ENCODE measurements at regions not wholly inside any gene's neighbourhood (a gene's known extent, or its start where the extent isn't known, plus 50 kb on each side); places are given as distances from the start of the nearest gene placed in this dataset.

GRCh38 chr13:63706751-63707150 lies 2291.1 kb upstream of the PCDH20 start:
- ATAC-seq (no peak), DNase-seq (no peak)
- Histone ChIP-seq H3K4me3 (ENCODE audit: low read length) (no peak overlapping the region), H3K9me3 (ENCODE audit: control insufficient read depth, low read length) (no peaks in the 10 kb centered on the region), H3K27ac (ENCODE audit: low read length) (no peak overlapping the region), H3K27me3 (ENCODE audit: control insufficient read depth, insufficient read depth) (no peaks in the 10 kb centered on the region), H3K4me1 (ENCODE audit: control insufficient read depth, insufficient read depth, low read length) (no peaks in the 10 kb centered on the region)
- 56% methylated on average over 2 of the region's 2 CpGs for WGBS
- intact Hi-C loops (cut with DNase I) = no loop called here

GRCh38 chr13:63704521-63704920 lies 2288.9 kb upstream of the PCDH20 start:
- Histone ChIP-seq H3K27me3 (ENCODE audit: control insufficient read depth, insufficient read depth) (no peaks in the 10 kb centered on the region), H3K9me3 (ENCODE audit: control insufficient read depth, low read length) (no peaks in the 10 kb centered on the region), H3K4me1 (ENCODE audit: control insufficient read depth, insufficient read depth, low read length) (no peaks in the 10 kb centered on the region), H3K4me3 (ENCODE audit: low read length) (no peak overlapping the region), H3K27ac (ENCODE audit: low read length) (no peak overlapping the region)
- 45% methylated on average over 4 of the region's 4 CpGs for WGBS
- ATAC-seq (no peak), DNase-seq (no peak)
- intact Hi-C loops (cut with DNase I) = no loop called here

GRCh38 chr13:63700350-63700749 lies 2284.7 kb upstream of the PCDH20 start:
- DNase-seq (no peak), ATAC-seq (no peak)
- Histone ChIP-seq H3K4me3 (ENCODE audit: low read length) (no peak overlapping the region), H3K27me3 (ENCODE audit: control insufficient read depth, insufficient read depth) (no peaks in the 10 kb centered on the region), H3K9me3 (ENCODE audit: control insufficient read depth, low read length) (no peaks in the 10 kb centered on the region), H3K27ac (ENCODE audit: low read length) (no peak overlapping the region), H3K4me1 (ENCODE audit: control insufficient read depth, insufficient read depth, low read length) (no peaks in the 10 kb centered on the region)
- intact Hi-C loops (cut with DNase I) = no loop called here
- 65% methylated on average over 3 of the region's 3 CpGs for WGBS

- H3K27ac ChIP-seq (ENCODE audit: low read length) = no peak overlapping the region
- 94% methylated on average over 5 of the region's 5 CpGs for WGBS
- intact Hi-C loops (cut with DNase I) = no loop called here
- H3K27me3 ChIP-seq (ENCODE audit: control insufficient read depth, insufficient read depth) = no peaks in the 10 kb centered on the region
- DNase-seq = no peak
- no peaks in the 10 kb centered on the region for H3K9me3 ChIP-seq (ENCODE audit: control insufficient read depth, low read length)
- H3K4me3 ChIP-seq (ENCODE audit: low read length) = no peak overlapping the region
- H3K4me1 ChIP-seq (ENCODE audit: control insufficient read depth, insufficient read depth, low read length) = no peaks in the 10 kb centered on the region
- ATAC-seq = no peak
Observed at GRCh38 chr13:63699948-63700347, 2284.3 kb upstream of the PCDH20 start.

GRCh38 chr13:63696055-63696454 lies 2280.4 kb upstream of the PCDH20 start:
- ATAC-seq = no peak
- H3K27ac ChIP-seq (ENCODE audit: low read length) = no peak overlapping the region
- intact Hi-C loops (cut with DNase I) = no loop called here
- H3K4me3 ChIP-seq (ENCODE audit: low read length) = no peak overlapping the region
- H3K9me3 ChIP-seq (ENCODE audit: control insufficient read depth, low read length) = no peaks in the 10 kb centered on the region
- H3K27me3 ChIP-seq (ENCODE audit: control insufficient read depth, insufficient read depth) = no peaks in the 10 kb centered on the region
- H3K4me1 ChIP-seq (ENCODE audit: control insufficient read depth, insufficient read depth, low read length) = no peaks in the 10 kb centered on the region
- no peak for DNase-seq

GRCh38 chr13:63693696-63694095 lies 2278.0 kb upstream of the PCDH20 start:
- no peaks in the 10 kb centered on the region for H3K27me3 ChIP-seq (ENCODE audit: control insufficient read depth, insufficient read depth)
- no peaks in the 10 kb centered on the region for H3K4me1 ChIP-seq (ENCODE audit: control insufficient read depth, insufficient read depth, low read length)
- H3K4me3 ChIP-seq (ENCODE audit: low read length) = no peak overlapping the region
- intact Hi-C loops (cut with DNase I) = no loop called here
- H3K9me3 ChIP-seq (ENCODE audit: control insufficient read depth, low read length) = no peaks in the 10 kb centered on the region
- WGBS = 95% methylated on average over 15 of the region's 15 CpGs
- ATAC-seq = no peak
- DNase-seq = peak in 1 of 3 donors; percentile 43
- no peak overlapping the region for H3K27ac ChIP-seq (ENCODE audit: low read length)

- ATAC-seq = no peak
- no peak for DNase-seq
- H3K4me1 ChIP-seq (ENCODE audit: control insufficient read depth, insufficient read depth, low read length) = no peaks in the 10 kb centered on the region
- WGBS = 82% methylated on average over 3 of the region's 3 CpGs
- no peak overlapping the region for H3K27ac ChIP-seq (ENCODE audit: low read length)
- no peak overlapping the region for H3K4me3 ChIP-seq (ENCODE audit: low read length)
- no peaks in the 10 kb centered on the region for H3K9me3 ChIP-seq (ENCODE audit: control insufficient read depth, low read length)
- intact Hi-C loops (cut with DNase I) = no loop called here
- H3K27me3 ChIP-seq (ENCODE audit: control insufficient read depth, insufficient read depth) = no peaks in the 10 kb centered on the region
Observed at GRCh38 chr13:63691474-63691873, 2275.8 kb upstream of the PCDH20 start.

- no peak overlapping the region for H3K4me3 ChIP-seq (ENCODE audit: low read length)
- WGBS = 76% methylated on average over 5 of the region's 5 CpGs
- intact Hi-C loops (cut with DNase I) = no loop called here
- H3K27ac ChIP-seq (ENCODE audit: low read length) = no peak overlapping the region
- no peaks in the 10 kb centered on the region for H3K27me3 ChIP-seq (ENCODE audit: control insufficient read depth, insufficient read depth)
- no peaks in the 10 kb centered on the region for H3K9me3 ChIP-seq (ENCODE audit: control insufficient read depth, low read length)
- no peaks in the 10 kb centered on the region for H3K4me1 ChIP-seq (ENCODE audit: control insufficient read depth, insufficient read depth, low read length)
- no peak for DNase-seq
- ATAC-seq = no peak
Observed at GRCh38 chr13:63690672-63691071, 2275.0 kb upstream of the PCDH20 start.

- Histone ChIP-seq H3K9me3 (ENCODE audit: control insufficient read depth, low read length) (no peaks in the 10 kb centered on the region), H3K4me1 (ENCODE audit: control insufficient read depth, insufficient read depth, low read length) (no peaks in the 10 kb centered on the region), H3K4me3 (ENCODE audit: low read length) (no peak overlapping the region), H3K27me3 (ENCODE audit: control insufficient read depth, insufficient read depth) (no peaks in the 10 kb centered on the region), H3K27ac (ENCODE audit: low read length) (no peak overlapping the region)
- intact Hi-C loops (cut with DNase I) = no loop called here
- DNase-seq (no peak), ATAC-seq (no peak)
Observed at GRCh38 chr13:63684822-63685221, 2269.2 kb upstream of the PCDH20 start.

GRCh38 chr13:63680704-63681103 lies 2265.1 kb upstream of the PCDH20 start:
- H3K27ac ChIP-seq (ENCODE audit: low read length) = no peak overlapping the region
- DNase-seq = no peak

GRCh38 chr13:63671296-63671695 lies 2255.6 kb upstream of the PCDH20 start:
- DNase-seq (no peak), ATAC-seq (no peak)
- intact Hi-C loops (cut with DNase I) = no loop called here
- no peak overlapping the region for H3K4me3 ChIP-seq (ENCODE audit: low read length)
- no peaks in the 10 kb centered on the region for H3K9me3 ChIP-seq (ENCODE audit: control insufficient read depth, low read length)
- no peak overlapping the region for H3K27ac ChIP-seq (ENCODE audit: low read length)
- no peaks in the 10 kb centered on the region for H3K27me3 ChIP-seq (ENCODE audit: control insufficient read depth, insufficient read depth)
- H3K4me1 ChIP-seq (ENCODE audit: control insufficient read depth, insufficient read depth, low read length) = no peaks in the 10 kb centered on the region

More at GRCh38 chr13:63680704-63681103, 2265.1 kb upstream of the PCDH20 start:
- Histone ChIP-seq H3K4me1 (ENCODE audit: control insufficient read depth, insufficient read depth, low read length) (no peaks in the 10 kb centered on the region), H3K27me3 (ENCODE audit: control insufficient read depth, insufficient read depth) (no peaks in the 10 kb centered on the region), H3K9me3 (ENCODE audit: control insufficient read depth, low read length) (no peaks in the 10 kb centered on the region), H3K4me3 (ENCODE audit: low read length) (no peak overlapping the region)
- ATAC-seq = no peak
- 19% methylated on average over 1 of the region's 1 CpG for WGBS
- intact Hi-C loops (cut with DNase I) = no loop called here

- DNase-seq (no peak), ATAC-seq (no peak)
- intact Hi-C loops (cut with DNase I) = no loop called here
- WGBS = 97% methylated on average over 1 of the region's 1 CpG
- no peaks in the 10 kb centered on the region for H3K9me3 ChIP-seq (ENCODE audit: control insufficient read depth, low read length)
- no peaks in the 10 kb centered on the region for H3K4me1 ChIP-seq (ENCODE audit: control insufficient read depth, insufficient read depth, low read length)
- no peaks in the 10 kb centered on the region for H3K27me3 ChIP-seq (ENCODE audit: control insufficient read depth, insufficient read depth)
- H3K27ac ChIP-seq (ENCODE audit: low read length) = no peak overlapping the region
- no peak overlapping the region for H3K4me3 ChIP-seq (ENCODE audit: low read length)
Observed at GRCh38 chr13:63651394-63651793, 2235.7 kb upstream of the PCDH20 start.
